ENCODE measurements at regions not wholly inside any gene's neighbourhood (a gene's known extent, or its start where the extent isn't known, plus 50 kb on each side); places are given as distances from the start of the nearest gene placed in this dataset.

- no peak for DNase-seq
These were observed 364.2 kb downstream of the KLF5 start for GRCh38 chr13:73422973-73423372.

GRCh38 chr13:73421310-73421912 is 362.6 kb downstream of the KLF5 start:
- DNase-seq, result no peak

GRCh38 chr13:73419186-73419585 is 360.4 kb downstream of the KLF5 start:
- DNase-seq, result no peak

- no peak for DNase-seq
These were observed 358.3 kb downstream of the KLF5 start for GRCh38 chr13:73417012-73417615.

- no peak for DNase-seq
These were observed 357.3 kb downstream of the KLF5 start for GRCh38 chr13:73416093-73416492.

- DNase-seq, result no peak
These were observed 354.9 kb downstream of the KLF5 start for GRCh38 chr13:73413656-73414055.

GRCh38 chr13:73412933-73413332 is 354.1 kb downstream of the KLF5 start:
- DNase-seq, result no peak

GRCh38 chr13:73411067-73411809 is 352.4 kb downstream of the KLF5 start:
- DNase-seq, result no peak

- DNase-seq, result no peak
These were observed 347.6 kb downstream of the KLF5 start for GRCh38 chr13:73406454-73406853.

- DNase-seq, result no peak
These were observed 345.8 kb downstream of the KLF5 start for GRCh38 chr13:73404581-73404980.

GRCh38 chr13:73403355-73404120 is 344.7 kb downstream of the KLF5 start:
- DNase-seq, result no peak

GRCh38 chr13:73401769-73402168 is 343.0 kb downstream of the KLF5 start:
- no peak for DNase-seq

GRCh38 chr13:73399347-73400216 is 340.8 kb downstream of the KLF5 start:
- DNase-seq, result no peak

GRCh38 chr13:73397496-73398305 is 338.9 kb downstream of the KLF5 start:
- DNase-seq, result no peak

GRCh38 chr13:73394066-73394465 is 335.3 kb downstream of the KLF5 start:
- DNase-seq, result no peak

- DNase-seq, result no peak
These were observed 331.3 kb downstream of the KLF5 start for GRCh38 chr13:73390100-73390499.

GRCh38 chr13:73388586-73388985 is 329.8 kb downstream of the KLF5 start:
- no peak for DNase-seq

GRCh38 chr13:73387318-73387717 is 328.5 kb downstream of the KLF5 start:
- DNase-seq, result no peak

- no peak for DNase-seq
These were observed 327.0 kb downstream of the KLF5 start for GRCh38 chr13:73385848-73386247.

GRCh38 chr13:73372666-73373627 is 314.1 kb downstream of the KLF5 start:
- no peak for DNase-seq

All from right kidney (tissue), 1 donor.